ENCODE measurements at regions not wholly inside any gene's neighbourhood (a gene's known extent, or its start where the extent isn't known, plus 50 kb on each side); places are given as distances from the start of the nearest gene placed in this dataset.

DNA sequence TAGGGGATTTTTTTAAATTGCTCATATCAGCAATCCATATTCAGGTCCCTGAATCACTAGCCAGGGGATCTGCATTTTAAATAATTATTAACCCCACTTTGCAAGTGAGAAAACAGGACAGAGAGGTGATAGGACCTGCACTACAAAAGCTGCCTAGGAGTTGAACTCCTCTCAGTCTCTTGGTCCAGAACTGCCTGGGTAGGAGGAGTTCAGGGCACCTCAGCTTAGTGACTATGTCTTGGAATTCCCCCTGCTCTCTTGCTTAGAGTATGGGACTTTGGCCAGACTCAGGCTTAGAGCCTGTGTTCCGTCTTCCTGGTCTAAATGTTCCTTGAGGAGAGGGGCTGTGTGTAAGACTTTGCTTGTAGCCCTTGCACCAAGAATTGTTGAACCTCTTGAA, 68.2 kb upstream of the WSCD2 start:
- no peaks in the 10 kb centered on the region for H3K36me3 ChIP-seq (ENCODE audit: control insufficient read depth in 2 of 3, insufficient read depth in 3 of 3, low read length in 3 of 3)
- H3K4me1 ChIP-seq (ENCODE audit: control insufficient read depth in 2 of 2, insufficient read depth in 2 of 2, low read length in 2 of 2) = no peaks in the 10 kb centered on the region
- ChIA-PET CTCF (no interaction called here), POLR2A (no interaction called here)
- Mint-ChIP-seq H3K4me3 (no peak overlapping the region), H3K4me1 (no peaks in the 10 kb centered on the region), H3K9me3 (peaks cover 0 to 10% (median 0%) of the 10 kb centered on the region in 11 donors), H3K36me3 (no peaks in the 10 kb centered on the region), H3K27me3 (peaks cover 0 to 43% (median 31%) of the 10 kb centered on the region in 5 donors), H3K27ac (no peak overlapping the region)
- ATAC-seq (no peak), DNase-seq (no peak)
- H3K27me3 ChIP-seq (ENCODE audit: control insufficient read depth in 2 of 2, insufficient read depth in 2 of 2, low read length in 2 of 2) = no peaks in the 10 kb centered on the region
- no peak overlapping the region for H3K4me3 ChIP-seq (ENCODE audit: low read length)
- no peak overlapping the region for H3K27ac ChIP-seq (ENCODE audit: low read depth, low read length)
- intact Hi-C loops (cut with micrococcal nuclease) = no loop called here
- no peaks in the 10 kb centered on the region for H3K9me3 ChIP-seq (ENCODE audit: control insufficient read depth in 2 of 3, low read length in 3 of 3)

DNA sequence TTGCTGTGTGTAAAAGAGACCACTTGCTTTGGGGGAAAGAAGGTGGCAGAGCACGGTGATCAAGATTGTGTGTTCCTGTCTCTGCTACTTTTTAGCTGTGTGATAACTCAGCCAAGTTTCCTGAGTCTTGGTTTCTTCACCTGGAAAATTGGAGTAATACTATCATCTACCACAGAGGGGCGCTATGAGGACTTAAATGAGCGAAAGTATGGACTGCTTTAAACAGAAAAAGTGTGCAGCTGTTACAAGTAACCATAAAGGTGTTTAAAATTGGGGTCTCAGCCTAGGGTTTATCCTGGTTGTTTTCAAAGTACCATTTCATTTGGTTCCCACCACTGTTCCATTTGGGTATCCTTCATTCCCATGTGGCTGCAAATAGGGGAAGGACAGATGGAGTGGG, 65.9 kb upstream of the WSCD2 start:
- DNase-seq (no peak), ATAC-seq (no peak)
- Mint-ChIP-seq H3K27me3 (peaks cover 0 to 37% (median 18%) of the 10 kb centered on the region in 5 donors), H3K36me3 (no peaks in the 10 kb centered on the region), H3K4me3 (no peak overlapping the region), H3K27ac (no peak overlapping the region), H3K9me3 (peaks cover 0 to 10% (median 0%) of the 10 kb centered on the region in 11 donors), H3K4me1 (no peaks in the 10 kb centered on the region)
- ChIA-PET POLR2A (no interaction called here), CTCF (no interaction called here)
- intact Hi-C loops (cut with micrococcal nuclease) = loop anchor here in 1 of 2 donors (2.0 kb wide), 1 partner anchor 394 kb away; no protein-coding TSS in a partner anchor
- no peaks in the 10 kb centered on the region for H3K36me3 ChIP-seq (ENCODE audit: control insufficient read depth in 2 of 3, insufficient read depth in 3 of 3, low read length in 3 of 3)
- no peak overlapping the region for H3K27ac ChIP-seq (ENCODE audit: low read depth, low read length)
- H3K4me3 ChIP-seq (ENCODE audit: low read length) = no peak overlapping the region
- H3K4me1 ChIP-seq (ENCODE audit: control insufficient read depth in 2 of 2, insufficient read depth in 2 of 2, low read length in 2 of 2) = no peaks in the 10 kb centered on the region
- H3K9me3 ChIP-seq (ENCODE audit: control insufficient read depth in 2 of 3, low read length in 3 of 3) = no peaks in the 10 kb centered on the region
- no peaks in the 10 kb centered on the region for H3K27me3 ChIP-seq (ENCODE audit: control insufficient read depth in 2 of 2, insufficient read depth in 2 of 2, low read length in 2 of 2)

DNA sequence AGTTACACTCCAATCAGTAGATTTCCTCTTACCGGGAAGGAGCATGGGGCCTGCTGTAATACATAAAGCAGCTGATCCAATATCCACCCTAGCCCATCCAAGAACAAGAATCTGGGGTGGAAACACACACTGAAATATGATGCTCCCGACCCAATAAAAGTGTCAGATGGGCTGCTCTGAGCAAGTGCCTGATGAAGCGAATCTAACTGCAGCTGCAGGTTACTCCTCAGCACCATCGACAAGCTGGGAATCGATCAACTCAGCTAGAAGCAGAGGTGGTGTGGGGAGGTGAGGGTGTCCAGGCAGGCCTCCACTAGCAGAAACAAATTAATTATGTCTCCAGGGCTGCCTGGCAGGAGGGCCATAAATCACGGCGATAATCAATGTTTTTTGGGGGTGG, 64.0 kb upstream of the WSCD2 start:
- H3K27me3 Mint-ChIP-seq = peaks cover 0 to 46% (median 23%) of the 10 kb centered on the region in 5 donors

DNA sequence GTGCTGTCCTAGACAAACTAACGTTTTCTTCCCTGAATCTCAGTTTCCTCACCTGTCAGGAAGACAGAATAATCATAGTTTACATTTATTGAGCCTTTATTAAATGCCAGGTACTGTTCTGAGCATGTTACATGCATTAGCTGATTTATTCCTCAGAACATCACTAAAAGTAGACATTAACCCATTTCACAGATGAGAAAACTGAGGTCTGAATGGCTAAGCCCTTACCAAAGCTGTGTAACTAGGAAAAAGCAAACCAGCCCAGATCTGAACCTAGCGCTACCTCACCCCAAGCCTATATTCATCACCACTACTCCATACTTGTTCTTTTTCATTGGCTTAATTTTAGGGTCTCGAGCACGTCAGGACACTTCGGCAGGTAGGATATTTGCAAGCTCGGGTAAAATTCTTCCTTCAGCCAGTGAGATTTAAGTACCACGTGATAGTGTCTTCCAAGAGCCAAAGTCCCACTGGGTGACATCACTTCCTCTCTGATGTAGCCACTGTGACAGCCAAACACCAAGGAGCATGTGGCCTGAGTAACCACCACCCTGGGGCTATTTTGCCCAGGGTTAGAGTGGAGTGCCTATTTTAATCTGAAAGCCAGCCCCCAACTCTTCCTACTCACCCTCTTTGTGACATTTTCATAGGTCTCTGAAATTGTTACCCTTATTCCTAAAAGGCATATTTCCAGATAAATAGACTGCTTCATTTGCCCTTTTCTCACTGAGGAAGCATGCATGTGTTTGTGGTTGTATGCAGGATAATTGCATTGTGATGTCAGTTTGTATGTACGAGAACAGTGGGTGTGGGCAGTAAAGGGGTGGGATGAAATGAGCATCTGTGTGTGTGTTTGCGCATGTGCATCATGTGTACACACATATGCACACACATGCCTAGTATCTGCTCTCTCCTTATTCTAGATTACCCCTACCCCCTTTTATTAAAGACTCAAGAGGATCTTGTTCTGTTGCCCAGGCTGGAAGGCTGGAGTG, 62.2 kb upstream of the WSCD2 start:
- Mint-ChIP-seq H3K36me3 (no peaks in the 10 kb centered on the region), H3K27ac (no peak overlapping the region), H3K4me1 (no peaks in the 10 kb centered on the region), H3K9me3 (peaks cover 0 to 10% (median 0%) of the 10 kb centered on the region in 11 donors), H3K27me3 (peaks cover 0 to 52% (median 30%) of the 10 kb centered on the region in 5 donors), H3K4me3 (no peak overlapping the region)
- Histone ChIP-seq H3K9me3 (ENCODE audit: control insufficient read depth in 2 of 3, low read length in 3 of 3) (no peaks in the 10 kb centered on the region), H3K27me3 (ENCODE audit: control insufficient read depth in 2 of 2, insufficient read depth in 2 of 2, low read length in 2 of 2) (no peaks in the 10 kb centered on the region), H3K36me3 (ENCODE audit: control insufficient read depth in 2 of 3, insufficient read depth in 3 of 3, low read length in 3 of 3) (no peaks in the 10 kb centered on the region), H3K27ac (ENCODE audit: low read depth, low read length) (no peak overlapping the region), H3K4me1 (ENCODE audit: control insufficient read depth in 2 of 2, insufficient read depth in 2 of 2, low read length in 2 of 2) (no peaks in the 10 kb centered on the region), H3K4me3 (ENCODE audit: low read length) (no peak overlapping the region)
- ChIA-PET POLR2A (no interaction called here), CTCF (no interaction called here)
- ATAC-seq = no peak
- intact Hi-C loops (cut with micrococcal nuclease) = no loop called here
- no peak for DNase-seq

More for the DNA sequence above, 64.0 kb upstream of the WSCD2 start:
- Mint-ChIP-seq H3K27ac (no peak overlapping the region), H3K4me3 (no peak overlapping the region), H3K36me3 (no peaks in the 10 kb centered on the region), H3K4me1 (no peaks in the 10 kb centered on the region), H3K9me3 (peaks cover 0 to 10% (median 0%) of the 10 kb centered on the region in 11 donors)
- Histone ChIP-seq H3K27ac (ENCODE audit: low read depth, low read length) (no peak overlapping the region), H3K9me3 (ENCODE audit: control insufficient read depth in 2 of 3, low read length in 3 of 3) (no peaks in the 10 kb centered on the region), H3K36me3 (ENCODE audit: control insufficient read depth in 2 of 3, insufficient read depth in 3 of 3, low read length in 3 of 3) (no peaks in the 10 kb centered on the region), H3K4me3 (ENCODE audit: low read length) (no peak overlapping the region), H3K4me1 (ENCODE audit: control insufficient read depth in 2 of 2, insufficient read depth in 2 of 2, low read length in 2 of 2) (no peaks in the 10 kb centered on the region), H3K27me3 (ENCODE audit: control insufficient read depth in 2 of 2, insufficient read depth in 2 of 2, low read length in 2 of 2) (no peaks in the 10 kb centered on the region)
- ATAC-seq (no peak), DNase-seq (no peak)
- intact Hi-C loops (cut with micrococcal nuclease) = no loop called here
- POLR2A ChIA-PET = no interaction called here
- CTCF ChIA-PET = no interaction called here

DNA sequence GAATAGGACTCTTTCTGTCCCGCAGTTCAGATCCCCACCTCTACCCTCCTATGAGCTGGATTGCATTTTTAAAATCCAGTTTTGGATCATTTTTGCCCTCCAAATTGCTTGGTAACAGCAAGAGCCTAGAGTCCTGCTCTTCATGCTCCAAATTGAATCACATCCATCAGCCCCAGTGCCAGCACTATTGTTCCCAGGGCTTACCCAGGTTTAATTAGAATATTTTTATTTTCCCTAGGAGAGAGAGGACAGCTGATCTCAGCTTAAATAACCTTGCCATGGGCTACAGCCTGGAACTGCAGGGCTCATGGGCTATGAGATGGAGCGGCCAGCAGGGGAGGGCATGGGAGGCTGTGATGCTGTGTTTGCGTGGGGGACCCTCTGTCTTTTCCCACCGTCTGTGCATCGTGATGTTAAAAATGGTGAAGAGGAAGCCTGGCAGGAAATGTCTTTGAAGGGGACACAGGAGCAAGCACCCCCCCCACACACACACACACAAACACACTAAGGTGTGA, 59.4 kb upstream of the WSCD2 start:
- no peaks in the 10 kb centered on the region for H3K27me3 ChIP-seq (ENCODE audit: control insufficient read depth in 2 of 2, insufficient read depth in 2 of 2, low read length in 2 of 2)
- peaks cover 0 to 46% (median 34%) of the 10 kb centered on the region in 5 donors for H3K27me3 Mint-ChIP-seq
- no peak overlapping the region for H3K27ac ChIP-seq (ENCODE audit: low read depth, low read length)
- no peaks in the 10 kb centered on the region for H3K9me3 ChIP-seq (ENCODE audit: control insufficient read depth in 2 of 3, low read length in 3 of 3)
- CTCF ChIA-PET = no interaction called here
- H3K9me3 Mint-ChIP-seq = peaks cover 0 to 3% (median 0%) of the 10 kb centered on the region in 11 donors
- no peak for ATAC-seq
- POLR2A ChIA-PET = no interaction called here
- no peaks in the 10 kb centered on the region for H3K36me3 ChIP-seq (ENCODE audit: control insufficient read depth in 2 of 3, insufficient read depth in 3 of 3, low read length in 3 of 3)
- H3K4me1 ChIP-seq (ENCODE audit: control insufficient read depth in 2 of 2, insufficient read depth in 2 of 2, low read length in 2 of 2) = no peaks in the 10 kb centered on the region
- no peak overlapping the region for H3K4me3 Mint-ChIP-seq
- no peak overlapping the region for H3K4me3 ChIP-seq (ENCODE audit: low read length)
- DNase-seq = no peak
- no peak overlapping the region for H3K27ac Mint-ChIP-seq
- H3K36me3 Mint-ChIP-seq = no peaks in the 10 kb centered on the region
- no peaks in the 10 kb centered on the region for H3K4me1 Mint-ChIP-seq
- intact Hi-C loops (cut with micrococcal nuclease) = no loop called here

DNA sequence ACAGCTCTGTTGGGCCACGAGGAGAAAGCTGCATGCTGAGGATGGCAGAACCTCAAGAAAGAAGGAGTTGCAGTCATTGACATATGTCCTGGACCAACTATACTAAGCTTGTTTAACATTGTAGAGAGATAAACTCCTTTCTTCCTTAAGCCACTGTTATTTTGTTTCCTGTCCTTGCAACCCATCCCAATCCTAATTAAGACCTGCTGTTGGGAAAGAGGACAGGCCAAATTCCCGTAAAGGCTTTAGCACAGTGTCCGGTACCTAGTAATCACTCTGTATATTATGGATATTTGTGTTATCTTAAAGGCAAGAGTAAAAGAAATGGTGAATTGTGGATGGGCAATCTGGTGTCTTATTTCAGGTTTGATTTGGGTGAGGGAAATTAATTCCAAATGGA, 53.5 kb upstream of the WSCD2 start:
- CTCF ChIA-PET = interaction anchor here (0.5 kb wide), 1 partner anchor 306 kb away, joined by 3 read pairs; no protein-coding TSS in a partner anchor
- POLR2A ChIA-PET = no interaction called here
- peaks cover 0 to 2% (median 0%) of the 10 kb centered on the region in 11 donors for H3K9me3 Mint-ChIP-seq
- no peak for ATAC-seq
- peaks cover 2 to 51% (median 46%) of the 10 kb centered on the region in 5 donors for H3K27me3 Mint-ChIP-seq
- H3K4me1 Mint-ChIP-seq = no peaks in the 10 kb centered on the region
- H3K4me1 ChIP-seq (ENCODE audit: control insufficient read depth in 2 of 2, insufficient read depth in 2 of 2, low read length in 2 of 2) = no peaks in the 10 kb centered on the region
- no peak overlapping the region for H3K4me3 Mint-ChIP-seq
- H3K27me3 ChIP-seq (ENCODE audit: control insufficient read depth in 2 of 2, insufficient read depth in 2 of 2, low read length in 2 of 2) = no peaks in the 10 kb centered on the region
- no peak overlapping the region for H3K27ac ChIP-seq (ENCODE audit: low read depth, low read length)
- no peak for DNase-seq
- no peaks in the 10 kb centered on the region for H3K36me3 Mint-ChIP-seq
- no peak overlapping the region for H3K4me3 ChIP-seq (ENCODE audit: low read length)
- H3K9me3 ChIP-seq (ENCODE audit: control insufficient read depth in 2 of 3, low read length in 3 of 3) = no peaks in the 10 kb centered on the region
- H3K27ac Mint-ChIP-seq = no peak overlapping the region
- intact Hi-C loops (cut with micrococcal nuclease) = no loop called here
- H3K36me3 ChIP-seq (ENCODE audit: control insufficient read depth in 2 of 3, insufficient read depth in 3 of 3, low read length in 3 of 3) = no peaks in the 10 kb centered on the region

Data from naive thymus-derived CD4-positive, alpha-beta T cell (primary cell).